ENCODE measurements at regions not wholly inside any gene's neighbourhood (a gene's known extent, or its start where the extent isn't known, plus 50 kb on each side); places are given as distances from the start of the nearest gene placed in this dataset.

DNA sequence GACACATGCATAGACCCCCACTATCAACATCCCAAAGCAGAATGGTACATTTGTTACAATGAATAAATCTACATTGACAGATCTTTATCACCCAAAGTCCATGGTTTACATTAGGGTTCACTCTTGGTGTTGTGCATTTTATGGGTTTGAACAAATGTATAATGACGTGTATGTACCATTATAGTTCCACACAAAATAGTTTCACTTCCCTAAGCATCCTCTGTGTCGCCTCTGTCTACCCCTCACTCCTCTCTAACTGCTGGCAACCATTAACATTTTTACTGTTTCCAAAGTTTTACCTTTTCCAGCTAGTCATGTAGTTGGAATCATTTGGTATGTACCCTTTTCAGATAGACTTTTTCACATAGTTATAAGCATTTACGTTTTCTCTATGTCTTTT, 69.5 kb upstream of the LMO3 start:
- TF ChIP-seq, protein P1, sequence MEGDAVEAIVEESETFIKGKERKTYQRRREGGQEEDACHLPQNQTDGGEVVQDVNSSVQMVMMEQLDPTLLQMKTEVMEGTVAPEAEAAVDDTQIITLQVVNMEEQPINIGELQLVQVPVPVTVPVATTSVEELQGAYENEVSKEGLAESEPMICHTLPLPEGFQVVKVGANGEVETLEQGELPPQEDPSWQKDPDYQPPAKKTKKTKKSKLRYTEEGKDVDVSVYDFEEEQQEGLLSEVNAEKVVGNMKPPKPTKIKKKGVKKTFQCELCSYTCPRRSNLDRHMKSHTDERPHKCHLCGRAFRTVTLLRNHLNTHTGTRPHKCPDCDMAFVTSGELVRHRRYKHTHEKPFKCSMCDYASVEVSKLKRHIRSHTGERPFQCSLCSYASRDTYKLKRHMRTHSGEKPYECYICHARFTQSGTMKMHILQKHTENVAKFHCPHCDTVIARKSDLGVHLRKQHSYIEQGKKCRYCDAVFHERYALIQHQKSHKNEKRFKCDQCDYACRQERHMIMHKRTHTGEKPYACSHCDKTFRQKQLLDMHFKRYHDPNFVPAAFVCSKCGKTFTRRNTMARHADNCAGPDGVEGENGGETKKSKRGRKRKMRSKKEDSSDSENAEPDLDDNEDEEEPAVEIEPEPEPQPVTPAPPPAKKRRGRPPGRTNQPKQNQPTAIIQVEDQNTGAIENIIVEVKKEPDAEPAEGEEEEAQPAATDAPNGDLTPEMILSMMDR (IDR thresholded peaks at IDR 0.05), result no peak
- no peak for TF ChIP-seq POLR2AphosphoS5 (IDR thresholded peaks at IDR 0.05)

Measured in transverse colon (tissue), 4 donors.